GM18519 (cell line): ENCODE measurements at regions not wholly inside any gene's neighbourhood (a gene's known extent, or its start where the extent isn't known, plus 50 kb on each side); places are given as distances from the start of the nearest gene placed in this dataset.
"Not testable (repeated sequence)": the region's sequence is repeated elsewhere in the genome, so short reads cannot be mapped to it uniquely, and the experiment has no call there.

Source experiments
- ATAC-seq: cut with Tn5 transposase; IDR thresholded peaks from one replicate; pipeline ENCODE4 v1.9.1; 2021; ENCODE audit warnings: mild to moderate bottlenecking, moderate library complexity; ENCODE audit not compliant: unreplicated experiment, low FRiP score

DNA sequence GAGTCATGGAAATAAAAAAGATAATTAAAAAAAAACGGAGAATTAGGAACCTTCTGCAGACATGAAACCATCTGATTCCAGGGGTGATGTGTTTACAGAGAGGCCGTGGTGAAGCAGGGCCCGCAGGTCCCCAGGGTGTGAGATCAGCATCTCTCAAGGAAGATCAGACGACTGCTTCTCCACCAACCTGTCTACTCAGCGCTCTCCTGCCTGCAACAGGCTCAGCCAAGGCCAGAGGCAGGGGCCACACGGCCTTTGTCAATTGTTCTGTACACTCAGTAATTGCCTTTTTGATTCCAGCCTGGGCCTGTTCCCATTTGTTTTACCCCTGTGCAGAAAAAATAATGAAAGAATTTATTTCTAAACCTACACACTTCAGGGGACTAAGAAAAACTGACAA is 124.6 kb downstream of the NXPE2 start:
- ATAC-seq, result no peak

DNA sequence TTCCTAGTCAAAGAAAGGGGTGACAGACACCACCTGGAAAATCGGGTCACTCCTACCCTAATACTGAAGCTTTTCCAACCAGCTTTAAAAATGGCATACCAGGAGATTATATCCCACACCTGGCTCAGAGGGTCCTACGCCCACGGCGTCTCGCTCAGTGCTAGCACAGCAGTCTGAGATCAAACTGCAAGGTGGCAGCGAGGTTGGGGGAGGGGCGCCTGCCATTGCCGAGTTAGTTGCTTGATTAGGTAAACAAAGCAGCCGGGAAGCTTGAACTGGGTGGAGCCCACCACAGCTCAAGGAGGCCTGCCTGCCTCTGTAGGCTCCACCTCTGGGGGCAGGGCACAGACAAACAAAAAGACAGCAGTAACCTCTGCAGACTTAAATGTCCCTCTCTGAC is 127.1 kb downstream of the NXPE2 start:
- not testable (repeated sequence) for ATAC-seq

DNA sequence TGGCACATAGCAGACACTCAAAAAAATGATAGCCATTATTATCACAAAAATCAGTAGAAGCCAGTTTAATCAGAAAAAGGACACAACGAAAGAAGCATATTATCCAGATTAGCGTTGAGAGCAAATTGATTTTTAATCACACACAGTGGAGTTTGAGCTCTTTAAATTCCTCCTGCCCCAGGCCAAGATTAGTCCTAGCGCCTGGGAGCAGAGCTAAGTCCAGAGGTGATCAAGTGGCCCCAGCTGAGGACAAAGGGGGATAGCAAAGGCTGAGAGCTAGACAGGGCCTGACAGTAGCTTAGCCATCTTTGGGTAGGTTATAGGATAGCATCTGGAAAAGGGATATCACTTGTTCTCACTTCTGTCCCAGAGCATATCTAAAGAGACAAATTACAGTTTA is 133.6 kb downstream of the NXPE2 start:
- no peak for ATAC-seq

DNA sequence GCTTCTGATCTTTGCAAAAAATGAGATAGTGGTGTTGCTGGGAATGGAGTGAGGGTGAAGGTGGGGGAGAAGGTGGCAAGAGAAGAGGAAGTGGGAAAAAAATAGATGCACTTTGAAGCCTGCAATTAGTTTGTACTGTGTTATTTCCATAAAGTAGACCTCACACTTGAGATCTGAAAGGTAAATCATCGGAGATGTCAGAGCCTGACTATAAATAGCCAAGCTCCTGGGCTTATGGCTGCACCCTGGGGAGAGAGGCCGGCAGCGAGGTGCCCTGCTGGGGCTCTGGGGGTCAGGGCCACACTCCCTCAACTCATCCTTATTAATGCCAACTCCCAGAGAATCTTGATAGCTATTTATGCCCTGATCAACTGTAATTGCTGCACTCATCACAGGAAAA is 134.4 kb downstream of the NXPE2 start:
- no peak for ATAC-seq

DNA sequence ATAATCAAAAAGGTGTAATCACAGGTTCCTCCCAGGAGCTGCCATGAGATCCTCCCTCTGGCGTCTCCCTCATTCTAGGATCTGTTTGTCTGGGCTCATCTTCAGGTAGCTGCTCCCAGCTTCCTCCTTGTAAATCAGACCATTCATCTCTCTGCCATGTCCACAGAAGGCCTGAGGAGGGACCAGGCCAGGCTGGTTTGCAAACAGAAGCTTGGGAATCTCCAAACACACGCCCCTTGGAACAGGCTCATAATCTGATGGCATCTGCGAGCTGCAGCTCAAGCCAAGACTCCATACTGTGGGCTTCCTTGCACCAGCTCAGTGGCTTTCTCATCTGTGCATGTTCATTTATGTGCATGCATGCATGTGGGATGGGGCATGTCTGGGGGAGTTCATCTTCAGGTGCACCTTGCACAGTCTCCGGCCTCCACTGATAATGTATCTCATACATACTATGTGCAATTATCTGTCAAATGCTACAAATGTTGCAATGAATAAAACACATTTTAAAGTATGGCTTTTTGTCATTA is 134.9 kb downstream of the NXPE2 start:
- ATAC-seq, result no peak

DNA sequence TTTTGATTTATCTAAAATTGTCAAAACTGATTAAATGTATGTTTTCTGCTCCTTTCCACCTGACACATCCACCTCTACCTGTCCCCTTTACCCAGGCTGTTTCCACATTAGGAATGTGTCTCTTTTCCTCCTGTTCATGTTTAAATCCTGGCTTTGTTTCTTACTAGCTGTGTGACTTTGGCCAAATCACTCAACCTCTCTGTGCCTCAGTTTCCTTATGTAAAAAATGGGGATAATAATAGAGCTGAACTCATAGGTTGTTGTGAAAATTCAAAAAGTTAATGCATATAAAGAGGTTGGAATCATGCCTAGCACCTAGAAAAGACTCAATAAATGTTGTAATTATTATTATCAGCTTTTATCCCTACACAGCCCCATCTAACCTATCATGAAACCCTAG is 136.8 kb downstream of the NXPE2 start:
- ATAC-seq, result no peak

DNA sequence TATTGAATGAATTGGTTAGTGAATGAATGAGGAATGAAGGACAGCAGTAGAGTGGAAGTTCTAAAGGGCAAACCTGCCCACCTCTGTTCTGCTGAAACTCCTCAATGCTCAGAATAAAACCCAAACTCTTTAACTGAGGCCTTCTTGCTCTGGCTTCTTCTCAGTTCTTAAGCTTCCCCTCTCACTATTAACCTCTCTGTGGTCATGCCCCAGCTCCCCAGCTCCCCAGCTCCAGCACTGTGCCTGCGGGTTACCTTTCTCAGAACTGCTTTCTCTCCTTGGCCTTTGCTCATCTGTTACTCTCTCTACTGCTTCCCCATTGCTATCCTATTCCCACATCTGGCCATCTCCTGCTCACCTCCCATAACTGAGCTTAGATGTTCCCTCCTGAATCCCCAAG is 137.4 kb downstream of the NXPE2 start:
- ATAC-seq, result no peak

DNA sequence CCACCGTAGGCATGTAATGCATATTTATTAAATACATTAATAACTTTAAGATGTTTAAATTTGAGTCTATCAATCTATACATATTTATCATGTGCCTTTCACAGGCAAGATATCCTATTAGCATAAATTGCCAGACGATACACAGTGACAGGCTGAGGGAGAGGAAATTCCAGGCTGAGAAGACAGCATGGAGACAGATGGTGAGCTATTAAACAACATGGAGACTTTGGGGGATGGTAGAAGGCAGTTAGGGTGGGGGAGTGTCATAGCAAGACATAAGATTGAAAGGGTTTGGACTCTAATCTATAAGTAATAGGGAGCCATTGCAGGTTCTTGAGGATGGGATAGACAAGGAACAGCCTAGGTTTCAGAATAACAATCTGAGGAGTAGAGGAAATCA is 138.5 kb downstream of the NXPE2 start:
- no peak for ATAC-seq

DNA sequence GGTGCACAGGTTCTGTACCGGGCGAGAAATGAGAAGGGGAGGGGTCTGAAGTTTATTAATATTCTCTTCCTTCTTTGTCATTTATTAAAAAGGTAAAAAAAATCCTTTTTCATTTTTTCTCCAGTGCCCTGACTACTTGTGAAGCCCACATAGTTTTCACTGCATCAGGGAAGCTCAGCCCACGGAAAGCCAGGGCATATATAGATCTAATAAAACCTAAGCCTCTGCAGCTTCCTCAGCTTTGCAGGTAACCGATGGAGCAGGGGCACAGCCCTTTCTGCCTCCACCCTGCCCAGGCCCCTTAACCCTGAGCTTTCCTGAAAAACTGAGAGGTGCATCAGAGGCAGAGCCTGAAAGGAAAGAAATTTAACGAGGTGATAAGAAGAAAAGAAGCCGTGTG is 140.1 kb downstream of the NXPE2 start:
- ATAC-seq, result no peak

DNA sequence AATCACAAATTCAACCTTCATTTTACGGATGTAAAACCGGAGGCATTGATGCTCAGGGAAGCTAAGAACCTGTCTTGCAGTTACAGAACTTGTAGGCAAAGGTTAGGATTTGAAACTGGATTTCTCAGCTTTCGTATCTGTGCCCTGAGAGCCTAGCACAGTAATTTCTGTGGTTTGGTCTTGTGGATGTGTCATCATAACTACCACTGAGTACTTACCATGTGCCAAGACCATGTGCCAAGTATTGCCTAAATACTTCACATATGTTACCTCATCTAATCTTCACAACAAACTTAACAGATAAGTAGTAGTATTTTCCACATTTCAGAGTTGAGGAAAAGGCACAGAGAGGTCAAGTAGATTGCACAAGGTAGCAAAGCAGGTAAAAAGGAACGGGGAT is 140.7 kb downstream of the NXPE2 start:
- ATAC-seq, result no peak

DNA sequence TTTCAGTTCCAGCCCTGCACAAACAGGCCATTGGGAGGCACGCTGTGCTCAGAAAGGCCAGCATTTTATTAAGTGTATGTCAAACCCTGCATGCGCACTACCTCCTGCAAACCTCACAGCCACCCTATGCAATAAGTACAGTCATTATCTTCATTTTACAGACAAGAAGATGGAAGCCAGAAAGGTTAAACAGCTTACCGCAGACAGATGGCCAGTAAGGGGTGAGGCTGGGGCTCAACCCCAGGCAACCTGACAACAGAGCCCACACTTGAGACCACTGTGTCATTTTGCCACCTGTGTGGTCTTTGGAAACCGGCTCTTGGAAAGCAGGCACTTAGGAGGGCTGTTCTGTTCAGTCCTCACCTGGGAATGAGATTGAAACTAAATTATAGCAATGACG is 142.3 kb downstream of the NXPE2 start:
- ATAC-seq, result no peak

DNA sequence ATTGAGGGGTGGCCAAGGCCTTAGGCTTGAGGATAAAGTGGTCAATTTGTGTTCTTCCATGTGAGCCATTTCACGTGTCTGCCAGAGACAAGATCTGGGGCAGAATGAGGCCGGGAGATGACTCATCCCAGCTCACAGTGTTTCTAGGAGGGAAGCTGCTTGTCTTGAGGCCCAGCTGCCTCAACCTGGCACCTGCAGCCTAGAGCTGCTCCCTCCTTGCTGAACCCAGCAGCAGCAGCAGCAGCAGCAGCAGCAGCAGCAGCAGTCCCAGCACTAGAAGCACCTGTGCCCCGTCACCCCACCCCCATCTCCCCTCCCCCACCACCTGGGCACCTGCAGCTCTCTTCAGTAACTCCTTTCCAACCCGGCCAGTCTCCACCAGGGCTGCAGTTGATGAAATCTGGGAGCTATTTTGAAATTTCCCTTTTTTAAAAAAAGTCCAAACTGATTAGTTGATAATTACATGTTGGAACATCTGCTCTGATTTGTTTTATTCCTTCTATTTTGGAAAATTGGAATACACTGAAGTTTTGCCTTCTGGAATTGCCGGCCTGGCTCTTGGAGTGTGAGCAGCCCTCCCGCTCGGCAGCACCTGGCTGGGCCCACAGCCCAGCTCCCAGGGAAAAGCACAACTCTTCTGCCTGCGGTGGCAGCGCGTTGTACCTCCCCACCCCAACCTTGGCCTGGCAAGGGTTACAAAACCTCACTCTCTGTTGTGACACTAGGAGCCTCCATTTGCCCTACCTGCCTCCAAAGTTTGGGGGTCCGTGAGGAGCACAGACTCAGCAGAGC is 143.5 kb downstream of the NXPE2 start:
- ATAC-seq, result no peak

DNA sequence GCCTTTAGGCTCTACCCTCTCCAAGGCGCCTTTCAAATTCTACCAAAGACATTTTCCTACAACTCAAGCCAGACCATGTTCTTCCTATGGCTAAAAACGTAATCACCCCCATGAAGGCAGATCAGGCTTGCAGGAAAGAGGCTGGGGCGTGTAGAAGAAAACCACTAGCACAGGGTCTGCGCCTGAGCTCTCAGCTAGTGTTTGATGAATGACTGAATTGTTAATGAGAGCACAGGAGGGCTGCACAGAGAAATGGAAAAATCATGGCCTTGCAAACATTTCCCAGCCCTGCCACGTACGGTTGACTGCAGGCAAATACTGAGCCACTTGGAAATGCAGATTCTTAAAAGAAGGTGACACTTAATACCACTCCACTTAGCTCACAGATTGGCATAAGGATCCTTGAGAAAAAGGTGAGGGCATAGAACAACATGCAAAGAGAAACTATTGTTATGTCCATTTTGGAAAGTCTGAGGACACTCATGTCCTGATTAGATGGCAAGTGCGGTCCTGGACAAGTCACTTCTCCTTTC is 148.6 kb downstream of the NXPE2 start:
- ATAC-seq, result no peak

DNA sequence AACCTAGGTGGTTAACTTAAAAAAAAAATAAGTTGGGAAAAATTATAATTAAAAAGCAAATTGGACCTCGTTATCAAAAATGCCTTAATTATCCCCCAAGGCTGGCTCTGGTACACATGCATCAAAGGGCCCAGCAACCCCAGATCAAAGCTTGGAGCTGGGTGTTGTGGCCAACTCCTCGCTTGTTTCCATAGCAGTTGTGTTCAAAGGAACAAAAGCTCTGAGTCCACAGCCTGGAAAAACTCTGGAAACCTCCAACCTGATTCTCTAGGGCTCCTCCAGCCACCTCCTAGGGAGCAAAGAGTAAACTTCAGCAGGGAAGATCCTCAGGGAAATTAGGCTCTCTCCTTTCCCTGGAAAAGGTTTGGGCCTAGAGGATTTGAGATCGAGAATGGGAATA is 149.4 kb downstream of the NXPE2 start:
- ATAC-seq, result no peak

DNA sequence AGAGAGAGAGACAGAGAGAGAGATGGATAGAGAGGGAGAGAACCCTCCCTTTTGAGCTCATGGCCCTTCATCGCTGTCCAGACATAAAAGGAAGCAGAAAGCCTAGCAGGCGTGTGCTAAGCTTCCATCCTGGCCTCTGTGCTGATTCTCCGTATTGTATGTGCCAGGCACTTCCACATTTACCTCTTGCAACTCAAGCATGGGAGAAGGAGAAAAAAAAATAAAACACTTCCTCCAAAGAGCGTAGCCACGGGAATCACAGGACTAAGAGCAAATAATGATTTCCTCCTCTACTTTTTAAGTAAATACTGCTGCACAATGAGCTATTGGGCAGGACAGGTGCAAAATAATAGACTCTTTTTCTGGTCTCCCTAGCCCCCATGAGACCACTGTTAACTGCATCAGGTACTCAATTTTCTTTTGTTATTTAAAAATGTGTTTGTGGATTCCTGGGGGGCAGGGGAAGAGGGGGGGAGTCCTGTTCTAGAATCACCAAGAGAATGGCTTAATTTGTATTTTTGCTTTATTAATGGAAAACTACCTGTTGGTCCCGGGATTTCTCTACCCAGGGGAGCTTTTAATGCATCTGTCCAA is 154.3 kb downstream of the NXPE2 start:
- no peak for ATAC-seq

DNA sequence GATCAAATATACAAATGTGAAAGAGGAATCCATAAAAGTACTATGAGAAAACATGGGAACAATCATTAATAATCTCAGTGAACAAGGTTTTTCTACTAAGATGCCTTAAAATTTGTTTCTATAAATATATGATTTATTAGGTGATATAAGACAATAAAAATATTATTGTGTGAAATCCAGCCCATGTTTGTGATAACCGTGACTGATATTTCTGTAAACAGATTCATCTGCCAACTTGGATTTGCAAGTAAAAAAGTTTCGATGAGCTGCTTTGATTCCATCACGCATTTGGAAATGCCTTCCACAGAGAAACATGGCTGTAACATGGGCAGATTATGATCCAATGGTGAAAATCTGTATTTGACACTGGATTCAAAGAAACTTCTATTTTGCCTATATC is 157.8 kb downstream of the NXPE2 start:
- ATAC-seq, result no peak

DNA sequence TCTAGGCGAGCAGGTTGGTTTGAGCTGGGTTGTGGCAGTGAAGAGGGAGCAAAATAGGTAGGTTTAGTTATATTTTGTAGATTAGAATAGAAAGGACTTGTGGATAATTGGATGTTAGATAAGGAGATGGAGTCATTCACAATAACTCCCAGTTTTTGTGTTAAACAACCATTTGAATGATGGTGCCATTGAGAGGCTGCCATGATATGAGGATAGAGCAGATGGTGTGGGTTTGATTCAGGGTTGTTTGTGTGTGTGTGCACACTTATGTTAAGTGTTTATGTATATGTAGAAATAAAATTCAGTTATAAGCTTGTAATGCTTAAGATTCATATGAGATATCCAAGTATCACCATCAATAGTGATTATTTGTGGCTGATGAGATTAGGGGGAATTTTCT is 166.6 kb downstream of the NXPE2 start:
- no peak for ATAC-seq

DNA sequence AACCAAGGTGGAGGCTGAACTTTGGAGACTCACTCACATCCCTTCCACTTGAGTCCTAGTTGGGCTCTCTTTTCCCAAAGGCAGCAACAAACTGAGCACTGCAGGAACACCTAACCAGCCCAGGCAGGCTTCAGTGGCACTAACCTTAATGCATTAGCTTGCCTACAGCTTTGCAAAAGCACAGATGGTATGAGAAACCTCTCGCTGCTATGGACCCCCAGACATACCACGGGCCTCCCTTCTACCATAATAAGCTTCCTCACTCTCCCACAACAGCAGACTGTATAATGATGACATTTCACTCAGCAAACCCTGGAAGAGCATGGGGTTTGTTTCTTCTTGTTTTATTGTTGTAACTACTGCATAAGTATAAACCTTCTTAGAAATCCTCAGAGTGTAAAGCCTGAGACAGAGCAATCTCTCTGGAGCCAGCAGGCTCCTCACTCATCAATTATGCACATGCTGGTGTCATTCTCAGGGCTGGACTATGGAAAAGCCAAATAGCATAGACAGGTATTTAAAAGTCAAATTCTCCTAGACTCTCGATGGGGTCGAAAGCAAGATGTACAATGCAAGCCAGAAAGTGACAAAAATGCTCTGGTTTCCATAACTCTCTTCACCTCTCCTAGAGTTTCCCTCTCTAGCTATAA is 167.6 kb downstream of the NXPE2 start:
- no peak for ATAC-seq

DNA sequence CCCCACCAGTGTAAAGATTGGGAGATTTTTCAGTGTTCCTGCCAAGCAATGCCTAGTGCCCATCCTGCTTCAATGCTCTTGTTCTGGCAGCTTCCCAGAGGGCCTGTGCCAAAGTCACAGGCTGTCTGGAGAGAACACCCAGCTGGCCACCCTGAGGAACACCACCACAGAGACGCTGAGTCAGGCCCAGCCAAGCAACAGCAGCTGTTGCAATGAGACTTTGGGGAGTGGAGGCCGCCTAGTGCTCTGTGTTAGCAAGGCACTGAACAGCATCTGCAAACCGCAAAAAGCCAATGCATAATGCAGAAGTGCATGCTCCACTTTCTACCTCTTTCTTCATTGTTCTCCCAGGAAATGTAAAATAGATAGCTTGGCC is 168.1 kb downstream of the NXPE2 start:
- ATAC-seq, result no peak

DNA sequence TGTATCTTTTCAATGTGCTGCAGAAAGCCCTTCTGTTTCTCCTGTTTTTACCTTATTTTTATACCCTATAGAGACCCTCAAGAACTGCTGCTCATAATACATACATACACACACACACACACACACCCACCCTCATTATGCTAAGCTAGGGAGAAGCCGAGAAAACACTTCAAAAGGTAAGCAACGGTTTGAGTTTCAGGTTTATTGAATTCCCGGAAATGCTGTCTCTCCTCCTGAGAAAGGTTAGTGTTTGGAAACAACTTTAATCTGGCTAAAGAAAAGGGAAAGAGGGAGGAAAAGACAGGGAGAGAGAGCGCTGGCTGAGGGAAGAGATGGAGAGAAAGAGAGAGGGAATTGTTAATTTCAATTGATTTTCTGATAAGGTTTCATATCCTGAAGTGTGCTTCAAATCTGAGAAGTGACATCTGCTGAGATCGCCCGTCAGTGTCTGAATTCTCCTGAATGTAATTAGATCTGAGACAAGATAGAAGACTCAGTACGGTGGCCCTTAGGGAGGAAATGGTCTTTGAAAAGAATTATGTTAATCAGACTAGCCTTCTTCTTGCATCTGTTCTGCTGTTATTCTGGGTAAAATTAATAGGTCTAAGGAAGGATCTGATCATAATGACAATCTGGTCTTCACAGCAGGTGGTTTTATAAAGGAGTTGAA is 169.1 kb downstream of the NXPE2 start:
- ATAC-seq, result no peak

DNA sequence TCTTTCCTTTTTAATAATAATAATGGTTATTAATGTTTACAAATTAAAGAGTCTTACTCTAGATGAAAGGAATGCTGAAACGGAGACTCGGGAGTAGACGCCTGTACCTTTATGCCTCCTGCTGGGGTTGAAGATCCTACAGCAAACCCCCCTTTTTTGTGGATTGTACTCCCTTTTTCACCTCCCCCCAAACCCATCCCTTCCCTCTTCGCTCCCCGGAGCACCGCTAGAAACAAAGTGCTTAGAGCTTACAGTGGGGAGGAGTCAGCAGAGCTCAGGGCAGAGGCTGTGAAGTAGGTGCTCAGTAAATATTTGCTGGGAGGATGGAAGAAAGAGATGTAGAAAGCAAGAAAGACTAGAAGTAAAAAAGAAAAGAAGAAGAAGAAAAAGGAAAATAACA is 169.7 kb downstream of the NXPE2 start:
- no peak for ATAC-seq
